Mucosa of descending colon (tissue), 3 donors: ENCODE measurements at regions not wholly inside any gene's neighbourhood (a gene's known extent, or its start where the extent isn't known, plus 50 kb on each side); places are given as distances from the start of the nearest gene placed in this dataset.
"Not testable (repeated sequence)": the region's sequence is repeated elsewhere in the genome, so short reads cannot be mapped to it uniquely, and the experiment has no call there.

ENCODE experiments used
- ATAC-seq: fragments of 200-7000 bp; cut with Tn5 transposase; one replicate; pipeline ENCODE4 v1.9.1; 2020; ENCODE audit warnings: mild to moderate bottlenecking, moderate library complexity
- DNase-seq, 3 donors: peaks; one replicate each; pipeline ENCODE4 v3.0.0-alpha.2; 2020
- H3K36me3 ChIP-seq: fragments of 200-600 bp; one replicate; pipeline ENCODE4 v1.8.0; 2021; ENCODE audit warnings: low read depth, mild to moderate bottlenecking
- H3K4me1 ChIP-seq: fragments of 200-600 bp; one replicate; pipeline ENCODE4 v1.8.0; 2021; ENCODE audit warnings: low read depth, mild to moderate bottlenecking
- H3K4me3 ChIP-seq: fragments of 200-600 bp; one replicate; pipeline ENCODE4 v1.8.0; 2021; ENCODE audit warnings: mild to moderate bottlenecking
- H3K9me3 ChIP-seq: fragments of 200-600 bp; one replicate; pipeline ENCODE4 v1.8.0; 2021; ENCODE audit warnings: mild to moderate bottlenecking
- intact Hi-C, 2 donors: fragments of 100-400 bp; cut with DNase I in 1 of 2; cut with micrococcal nuclease in 1 of 2; formaldehyde crosslinking; loops; one replicate each; pipeline versions ENCODE4 v1.11.0 to v1.11.1; 2022; cut with DNase I, micrococcal nuclease
- TF ChIP-seq, protein P1 (sequence below): fragments of 200-600 bp; IDR thresholded peaks from one replicate; pipeline ENCODE4 v1.8.0; 2022; ENCODE audit warnings: antibody characterized with exemption, mild to moderate bottlenecking
- donor health status: DM: no; HTN: no; CAD: no; lungs with moderate emphysema.
- donor health status: DM: no; HTN: no; CAD: no.
- donor health status: DM: no; HTN: yes; CAD: no.

DNA sequence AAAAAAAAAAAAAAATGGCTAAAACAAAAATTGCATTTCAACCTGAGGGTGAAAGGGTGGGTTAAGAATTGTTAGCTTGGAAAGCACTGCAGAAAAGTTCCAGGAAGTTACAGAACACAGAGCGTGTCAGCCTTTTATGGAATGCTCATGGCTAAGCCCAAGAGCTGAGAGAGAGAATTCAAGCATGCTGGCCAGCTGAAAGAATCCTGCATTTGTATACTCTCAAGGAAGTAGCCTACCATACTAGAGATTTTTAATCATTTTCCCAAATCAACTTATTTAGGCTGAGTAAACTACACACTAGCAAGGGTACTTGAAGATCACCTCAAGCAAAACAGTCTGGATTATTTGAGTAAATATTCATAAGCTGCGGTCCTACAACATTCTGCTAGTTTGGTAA lies 153.9 kb downstream of the KCNJ2 start:
- intact Hi-C loops = no loop called here
- no peaks in the 10 kb centered on the region for H3K36me3 ChIP-seq
- no peak overlapping the region for H3K4me3 ChIP-seq
- no peaks in the 10 kb centered on the region for H3K4me1 ChIP-seq
- ATAC-seq (no peak), DNase-seq (no peak)
- H3K9me3 ChIP-seq = no peaks in the 10 kb centered on the region
- TF ChIP-seq, protein P1, sequence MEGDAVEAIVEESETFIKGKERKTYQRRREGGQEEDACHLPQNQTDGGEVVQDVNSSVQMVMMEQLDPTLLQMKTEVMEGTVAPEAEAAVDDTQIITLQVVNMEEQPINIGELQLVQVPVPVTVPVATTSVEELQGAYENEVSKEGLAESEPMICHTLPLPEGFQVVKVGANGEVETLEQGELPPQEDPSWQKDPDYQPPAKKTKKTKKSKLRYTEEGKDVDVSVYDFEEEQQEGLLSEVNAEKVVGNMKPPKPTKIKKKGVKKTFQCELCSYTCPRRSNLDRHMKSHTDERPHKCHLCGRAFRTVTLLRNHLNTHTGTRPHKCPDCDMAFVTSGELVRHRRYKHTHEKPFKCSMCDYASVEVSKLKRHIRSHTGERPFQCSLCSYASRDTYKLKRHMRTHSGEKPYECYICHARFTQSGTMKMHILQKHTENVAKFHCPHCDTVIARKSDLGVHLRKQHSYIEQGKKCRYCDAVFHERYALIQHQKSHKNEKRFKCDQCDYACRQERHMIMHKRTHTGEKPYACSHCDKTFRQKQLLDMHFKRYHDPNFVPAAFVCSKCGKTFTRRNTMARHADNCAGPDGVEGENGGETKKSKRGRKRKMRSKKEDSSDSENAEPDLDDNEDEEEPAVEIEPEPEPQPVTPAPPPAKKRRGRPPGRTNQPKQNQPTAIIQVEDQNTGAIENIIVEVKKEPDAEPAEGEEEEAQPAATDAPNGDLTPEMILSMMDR = no peak

DNA sequence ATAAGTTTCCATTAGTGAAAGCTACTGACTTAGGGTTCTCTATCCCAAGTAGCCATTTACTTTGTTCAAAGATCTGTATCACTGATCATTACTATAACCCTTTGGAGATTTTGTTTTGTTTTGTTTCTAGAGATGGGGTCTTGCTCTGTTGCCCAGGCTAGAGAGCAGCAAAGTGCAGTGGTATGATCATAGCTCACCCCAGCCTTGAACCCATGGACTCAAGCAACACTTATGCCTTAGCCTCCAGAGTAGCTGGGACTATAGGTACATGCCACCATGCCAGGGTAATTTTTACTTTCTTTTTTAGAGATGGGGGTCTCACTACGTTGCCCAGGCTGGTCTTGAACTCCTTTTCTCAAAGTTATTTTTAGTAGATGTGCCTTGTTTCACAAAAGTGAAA lies 154.7 kb downstream of the KCNJ2 start:
- Histone ChIP-seq H3K9me3 (no peaks in the 10 kb centered on the region), H3K4me3 (no peak overlapping the region)
- ATAC-seq = no peak

DNA sequence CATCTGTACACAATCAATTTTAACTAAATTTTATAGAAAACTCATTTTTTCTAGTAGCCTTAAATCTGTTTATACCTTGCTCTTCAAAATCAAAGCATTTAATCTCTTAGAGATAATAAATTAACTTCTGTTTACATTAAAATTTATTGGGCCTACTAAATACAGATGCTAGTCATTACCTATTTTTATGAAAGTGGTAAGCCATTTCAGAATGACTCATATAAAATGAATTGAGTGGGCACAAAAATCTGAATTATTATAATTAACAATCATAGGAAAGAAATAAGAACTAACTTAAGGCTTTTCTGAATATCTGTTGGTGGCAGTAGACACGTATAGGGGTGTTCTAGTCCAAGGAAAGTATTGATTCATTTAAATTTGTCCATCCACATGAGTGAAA lies 157.9 kb downstream of the KCNJ2 start:
- DNase-seq = no peak
- no peak for ATAC-seq
- intact Hi-C loops = no loop called here
- no peak overlapping the region for H3K4me3 ChIP-seq
- H3K4me1 ChIP-seq = peaks cover under 1% of the 10 kb centered on the region
- TF ChIP-seq, protein P1 = no peak
- H3K9me3 ChIP-seq = no peaks in the 10 kb centered on the region
- H3K36me3 ChIP-seq = no peaks in the 10 kb centered on the region

More for the DNA sequence above, 154.7 kb downstream of the KCNJ2 start:
- Histone ChIP-seq H3K4me1 (no peaks in the 10 kb centered on the region), H3K36me3 (no peaks in the 10 kb centered on the region)
- TF ChIP-seq, protein P1 = no peak
- intact Hi-C loops = no loop called here
- DNase-seq = no peak

DNA sequence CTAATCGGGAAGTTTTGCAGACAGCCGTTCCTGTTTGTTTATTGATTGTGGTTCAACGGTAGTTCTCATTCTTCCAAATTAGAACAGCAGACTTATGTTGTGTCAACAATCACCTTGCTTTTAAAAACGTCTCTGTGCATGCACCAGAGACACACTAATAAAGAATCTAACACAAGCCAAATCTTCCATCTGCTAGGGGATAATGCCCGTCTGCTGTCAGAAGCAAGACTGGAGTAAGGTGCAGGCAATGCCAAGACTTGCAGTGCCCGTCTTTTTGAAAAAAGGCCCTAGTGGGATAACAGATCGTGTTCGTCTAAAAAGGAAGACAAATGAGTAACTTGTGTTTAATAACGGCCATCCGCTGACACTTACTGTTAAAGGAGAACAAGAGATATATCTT lies 158.4 kb downstream of the KCNJ2 start:
- intact Hi-C loops = no loop called here
- H3K36me3 ChIP-seq = no peaks in the 10 kb centered on the region
- H3K9me3 ChIP-seq = no peaks in the 10 kb centered on the region
- ATAC-seq (no peak), DNase-seq (no peak)
- TF ChIP-seq, protein P1 = no peak
- peaks cover 5% of the 10 kb centered on the region for H3K4me1 ChIP-seq
- no peak overlapping the region for H3K4me3 ChIP-seq

DNA sequence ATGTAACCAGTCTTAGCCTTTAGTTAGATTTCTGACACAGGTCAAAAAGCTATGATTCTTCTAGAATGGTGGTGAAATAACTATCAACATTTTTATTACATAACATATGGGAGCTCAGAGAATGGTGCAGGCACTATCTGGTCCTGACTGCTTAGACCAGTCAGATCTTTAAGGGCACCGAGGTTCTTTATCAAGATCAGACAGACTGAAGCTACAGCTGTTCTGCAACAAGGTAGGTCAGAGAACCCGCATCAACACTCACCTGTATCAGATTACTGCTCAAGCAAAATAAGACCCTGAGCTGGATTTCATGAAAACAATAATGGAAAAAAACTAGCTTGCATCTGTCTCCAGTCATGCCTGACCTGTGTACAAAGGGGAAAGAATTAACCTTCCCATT lies 160.4 kb downstream of the KCNJ2 start:
- H3K9me3 ChIP-seq = no peaks in the 10 kb centered on the region
- TF ChIP-seq, protein P1 = no peak
- no peak for ATAC-seq

DNA sequence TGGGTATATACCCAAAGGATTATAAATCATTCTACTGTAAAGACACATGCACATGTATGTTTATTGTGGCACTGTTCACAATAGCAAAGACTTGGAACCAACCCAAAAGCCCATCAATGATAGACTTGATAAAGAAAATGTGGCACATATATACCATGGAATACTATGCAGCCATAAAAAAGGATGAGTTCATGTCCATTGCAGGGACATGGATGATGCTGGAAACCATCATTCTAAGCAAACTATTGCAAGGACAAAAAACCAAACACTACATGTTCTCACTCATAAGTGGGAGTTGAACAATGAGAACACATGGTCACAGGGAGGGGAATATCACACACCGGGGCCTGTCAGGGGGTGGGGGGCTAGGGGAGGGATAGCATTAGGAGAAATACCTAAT lies 161.7 kb downstream of the KCNJ2 start:
- ATAC-seq, H3K4me3 ChIP-seq, DNase-seq, H3K9me3 ChIP-seq, intact Hi-C loops, H3K36me3 ChIP-seq, H3K4me1 ChIP-seq: not testable (repeated sequence)

More for the DNA sequence above, 160.4 kb downstream of the KCNJ2 start:
- Histone ChIP-seq H3K4me1 (peaks cover 6% of the 10 kb centered on the region), H3K36me3 (no peaks in the 10 kb centered on the region), H3K4me3 (no peak overlapping the region)
- no peak for DNase-seq
- intact Hi-C loops = no loop called here
